HT-29 (cell line): ENCODE measurements at regions not wholly inside any gene's neighbourhood (a gene's known extent, or its start where the extent isn't known, plus 50 kb on each side); places are given as distances from the start of the nearest gene placed in this dataset.

Source experiments
- DNase-seq: peaks from one replicate; pipeline ENCODE4 v3.0.0-alpha.2; 2015; ENCODE audit warnings: low spot score

DNA sequence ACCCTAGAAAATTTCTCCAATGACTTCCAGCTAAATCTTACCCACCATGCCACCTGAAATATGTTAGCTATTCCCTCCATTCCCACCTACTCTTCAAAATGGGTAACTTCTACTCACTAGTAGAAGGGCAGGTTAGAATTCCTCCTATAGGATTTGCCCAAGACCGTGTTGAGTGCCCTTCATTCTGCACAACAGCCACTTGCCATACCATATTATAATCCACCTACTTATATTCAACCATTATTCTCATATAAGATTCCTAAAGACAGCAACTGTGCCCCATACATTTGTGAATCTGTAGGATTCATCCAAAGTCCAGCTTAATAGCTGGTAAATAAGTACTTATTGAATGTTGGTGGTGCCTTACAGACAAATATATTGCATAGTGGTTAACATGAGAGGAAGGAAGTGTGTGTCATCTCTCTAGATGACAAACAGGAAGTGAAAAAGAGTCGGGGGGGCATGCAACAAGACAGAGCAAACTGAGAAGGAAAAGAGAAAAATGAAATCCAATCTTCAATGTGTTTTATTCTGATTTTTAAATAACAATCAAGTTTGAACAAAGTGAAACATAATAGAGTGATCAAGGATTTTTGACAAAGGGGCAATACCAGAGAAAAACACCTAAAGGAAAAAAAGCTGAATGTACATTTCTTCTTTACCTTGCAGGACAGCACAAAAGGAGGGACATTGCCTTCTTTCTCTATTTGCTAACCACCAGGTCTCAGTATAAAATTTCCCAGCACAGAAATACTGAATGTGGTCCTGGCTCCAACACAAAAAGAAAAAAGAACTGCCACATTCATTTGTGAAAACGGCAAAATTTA, 389.3 kb upstream of the USP15 start:
- no peak for DNase-seq

DNA sequence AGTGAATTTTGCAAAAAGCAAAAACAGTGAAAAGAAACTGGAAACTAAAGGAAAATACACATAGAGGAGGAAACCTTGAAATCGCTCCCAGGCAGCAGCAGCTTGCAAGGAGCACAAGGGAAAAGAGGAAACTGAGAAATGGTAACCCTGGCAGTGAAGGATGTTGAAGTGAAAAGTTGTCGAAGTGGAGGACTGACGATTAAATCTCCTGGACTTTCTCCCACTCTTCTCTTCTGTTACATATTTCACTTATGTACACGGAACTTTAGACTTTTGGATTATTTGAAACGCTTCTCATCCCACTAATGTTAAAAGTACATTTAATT, 388.8 kb upstream of the USP15 start:
- DNase-seq: no peak

DNA sequence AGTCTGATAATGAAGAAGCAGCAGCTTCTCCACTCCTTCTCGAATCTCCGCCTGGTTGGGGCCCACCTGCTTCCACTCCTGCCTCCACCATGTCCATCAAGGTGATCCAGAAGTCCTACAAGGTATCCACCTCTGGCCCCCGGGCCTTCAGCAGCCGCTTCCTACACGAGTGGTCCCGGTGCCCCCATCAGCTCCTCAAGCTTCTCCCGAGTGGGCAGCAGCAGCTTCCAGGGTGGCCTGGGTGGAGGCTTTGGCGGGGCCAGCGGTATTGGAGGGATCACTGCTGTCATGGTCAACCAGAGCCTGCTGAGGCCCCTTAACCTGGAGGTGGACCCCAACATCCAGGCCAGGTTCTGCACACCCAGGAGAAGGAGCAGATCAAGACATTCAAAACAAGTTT, 381.0 kb upstream of the USP15 start:
- no peak for DNase-seq

DNA sequence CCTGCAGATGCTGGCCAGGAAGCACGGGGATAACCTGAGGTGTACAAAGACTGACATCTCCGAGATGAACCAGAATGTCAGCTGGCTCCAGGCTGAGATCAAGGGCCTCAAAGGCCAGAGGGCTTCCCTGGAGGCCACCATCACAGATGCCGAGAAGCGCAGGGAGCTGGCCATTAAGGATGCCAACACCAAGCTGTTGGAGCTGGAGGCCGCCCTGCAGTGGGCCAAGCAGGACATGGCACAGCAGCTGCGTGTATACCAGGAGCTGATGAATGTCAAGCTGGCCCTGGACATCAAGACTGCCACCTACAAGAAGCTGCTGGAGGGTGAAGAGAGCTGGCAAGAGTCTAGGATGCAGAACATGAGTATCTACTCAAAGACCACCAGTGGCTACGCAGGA, 380.0 kb upstream of the USP15 start:
- DNase-seq: no peak

GRCh38 chr12:61891632-61892031, 368.6 kb upstream of the USP15 start:
- no peak for DNase-seq

DNA sequence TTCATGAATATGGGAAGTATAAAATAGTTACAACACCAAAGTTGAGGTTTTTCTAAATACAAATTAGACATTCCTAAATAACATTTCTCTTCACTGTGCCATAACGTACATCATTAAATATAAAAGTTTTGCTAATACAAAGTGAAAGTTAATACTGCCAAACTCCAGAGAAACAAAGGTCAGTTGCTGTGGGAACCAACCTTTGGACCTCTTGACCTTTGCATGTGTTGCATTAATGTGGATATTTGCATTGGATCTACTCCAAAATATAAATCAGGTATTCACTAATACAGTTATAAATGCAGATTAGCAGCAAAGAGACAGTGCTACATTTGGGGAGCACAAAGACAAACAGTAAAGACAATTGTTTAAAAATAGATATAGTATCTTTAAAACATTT, 366.0 kb upstream of the USP15 start:
- DNase-seq: no peak

DNA sequence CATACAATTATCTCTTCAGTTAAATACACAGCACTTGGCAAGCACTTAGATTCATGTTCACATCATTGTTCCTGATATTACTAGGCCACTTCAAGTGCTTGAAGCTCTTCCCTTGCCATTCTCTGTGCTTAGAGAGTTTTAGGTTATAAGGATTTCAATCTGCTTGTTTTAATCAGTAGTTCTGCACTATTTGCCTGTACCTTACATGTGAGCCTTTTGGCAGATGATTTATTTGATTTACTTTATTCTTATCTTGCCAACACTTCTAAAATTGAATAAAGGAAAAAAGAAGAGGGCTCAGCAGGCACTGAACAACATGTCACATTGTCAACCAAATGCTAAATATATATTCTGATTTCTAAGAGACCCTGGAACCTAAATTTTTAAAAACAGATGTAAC, 363.8 kb upstream of the USP15 start:
- DNase-seq: no peak

DNA sequence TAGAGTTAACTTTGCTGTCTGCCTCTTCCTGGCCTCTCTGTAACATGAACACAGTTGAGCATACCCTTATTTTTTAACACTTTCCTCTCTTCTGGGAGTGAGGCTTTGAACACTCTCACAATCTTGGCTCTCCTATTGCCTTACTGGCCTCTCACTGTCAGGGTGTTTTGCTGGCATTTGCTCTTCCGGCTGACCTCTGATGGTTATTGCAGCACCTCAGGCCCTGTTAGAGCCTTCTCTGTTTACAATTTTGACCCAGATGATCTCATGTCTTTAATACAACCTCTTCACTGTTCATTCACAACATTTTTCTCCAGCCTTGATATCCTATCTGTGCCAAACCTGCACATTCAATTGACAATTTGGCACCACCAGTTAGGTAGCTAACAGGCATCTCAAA, 357.8 kb upstream of the USP15 start:
- no peak for DNase-seq

DNA sequence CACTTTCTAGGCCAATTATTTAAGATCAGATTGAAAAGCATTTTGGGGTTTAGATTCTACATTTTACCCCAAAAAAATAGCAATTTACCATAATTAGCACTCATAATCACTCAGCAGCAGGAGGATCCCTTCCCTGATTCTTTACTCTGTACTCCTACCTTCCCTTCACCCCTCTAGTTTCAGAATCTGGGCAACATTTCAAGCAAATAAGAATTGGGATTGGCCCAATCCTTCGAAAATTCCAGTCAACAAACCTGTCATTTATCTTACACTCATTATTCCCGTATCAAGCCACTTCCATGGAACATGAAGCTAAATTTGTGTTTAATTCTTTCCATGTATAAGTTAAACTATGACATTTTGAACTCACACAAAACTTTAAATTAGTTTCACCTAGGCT, 349.1 kb upstream of the USP15 start:
- no peak for DNase-seq

DNA sequence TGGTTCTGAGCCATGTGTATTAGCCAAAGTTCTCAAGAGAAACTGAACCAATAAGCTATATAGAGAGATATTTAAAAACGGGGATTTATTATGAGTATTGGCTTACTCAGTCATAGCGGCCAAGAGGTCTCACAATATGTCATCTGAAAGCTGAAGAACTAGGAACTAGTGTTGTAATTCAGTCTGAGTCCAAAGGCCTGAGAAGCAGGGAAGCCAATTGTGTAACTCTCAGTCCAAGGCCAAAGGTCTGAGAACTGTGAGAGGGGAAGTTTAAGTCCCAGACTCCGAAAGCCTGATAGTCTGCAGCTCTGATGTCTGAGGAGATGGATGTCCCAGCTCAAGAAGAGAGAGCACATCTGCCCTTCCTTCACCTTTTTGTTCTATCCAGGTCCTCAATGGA, 344.8 kb upstream of the USP15 start:
- DNase-seq: no peak

DNA sequence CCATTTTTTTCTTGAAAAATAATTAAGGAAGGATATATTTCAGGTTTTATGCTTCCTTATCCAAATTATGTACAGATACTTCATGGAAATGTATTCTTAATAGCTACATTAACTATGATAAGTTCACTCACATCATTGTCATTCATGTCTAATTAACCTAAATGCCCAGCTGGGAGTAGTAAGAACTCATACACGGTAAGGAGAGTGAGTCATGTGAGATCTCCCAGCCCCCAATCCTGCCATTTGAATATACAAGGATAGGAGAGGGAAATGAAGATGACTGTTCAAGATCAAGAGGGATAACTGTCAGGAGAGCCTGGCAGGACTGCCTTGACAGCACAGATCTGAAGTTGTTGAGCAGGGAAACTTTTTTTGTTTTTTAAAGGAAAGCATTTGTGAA, 343.4 kb upstream of the USP15 start:
- DNase-seq: no peak

DNA sequence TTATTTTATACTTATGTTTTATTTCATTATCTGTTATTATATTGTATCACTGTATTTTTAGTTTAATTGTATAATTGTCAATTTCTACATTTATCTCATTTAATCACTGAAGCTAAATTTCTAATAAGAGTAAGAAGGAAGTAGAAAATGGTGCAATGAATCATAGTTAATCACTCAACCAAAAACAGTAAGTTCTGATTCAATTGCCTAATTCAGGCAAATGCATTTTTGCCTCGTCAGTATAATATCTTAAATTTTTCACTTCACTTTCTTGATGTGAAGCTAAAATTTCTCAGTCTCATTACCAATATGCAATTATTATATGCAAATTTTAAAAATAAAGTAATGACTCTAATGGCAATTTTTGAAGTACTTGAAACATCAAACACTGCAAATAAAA, 340.5 kb upstream of the USP15 start:
- no peak for DNase-seq

- DNase-seq: no peak
Measured at GRCh38 chr12:61920230-61920629, 340.0 kb upstream of the USP15 start.

DNA sequence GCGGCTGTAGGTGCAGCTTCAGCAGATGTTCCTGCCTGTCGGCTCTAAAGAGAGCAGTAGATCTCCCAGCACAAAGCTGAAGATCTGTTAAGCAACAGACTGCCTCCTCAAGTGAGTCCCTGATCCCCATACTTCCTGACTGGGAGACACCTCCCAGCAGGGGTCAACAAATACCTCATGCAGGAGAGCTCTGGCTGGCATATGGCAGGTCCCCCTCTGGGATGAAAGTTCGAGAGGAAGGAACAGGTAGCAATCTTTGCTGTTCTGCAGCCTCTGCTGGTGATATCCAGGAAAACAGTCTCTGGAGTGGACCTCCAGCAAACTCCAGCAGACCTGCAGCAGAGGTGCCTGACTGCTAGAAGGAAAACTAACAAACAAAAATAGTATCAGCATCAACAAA, 337.1 kb upstream of the USP15 start:
- no peak for DNase-seq

GRCh38 chr12:61934564-61934963, 325.6 kb upstream of the USP15 start:
- no peak for DNase-seq

GRCh38 chr12:61939977-61940376, 320.2 kb upstream of the USP15 start:
- no peak for DNase-seq

DNA sequence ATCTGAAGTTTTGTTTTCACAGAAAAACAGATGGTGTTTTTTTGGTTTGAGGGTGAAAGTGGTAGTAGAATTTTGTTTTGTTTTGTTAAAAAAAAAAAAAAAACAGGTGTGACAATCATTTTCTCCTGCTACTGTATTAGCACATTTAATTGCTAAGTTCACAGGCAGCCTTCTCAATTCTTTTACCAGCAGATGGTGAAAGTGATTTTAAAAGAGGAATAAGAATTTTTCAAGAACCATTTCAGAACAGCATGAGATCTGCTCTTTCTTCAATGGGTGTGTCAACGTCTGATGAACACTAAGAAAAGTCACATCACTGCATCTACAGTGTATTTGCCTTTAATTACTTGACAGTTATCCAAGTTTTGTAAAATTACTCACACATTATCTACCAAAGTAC, 303.7 kb upstream of the USP15 start:
- DNase-seq: no peak

GRCh38 chr12:61974461-61974860, 285.7 kb upstream of the USP15 start:
- DNase-seq: no peak

- DNase-seq: no peak
Measured at GRCh38 chr12:61985830-61986229, 274.4 kb upstream of the USP15 start.

GRCh38 chr12:61987173-61987572, 273.0 kb upstream of the USP15 start:
- no peak for DNase-seq

- no peak for DNase-seq
Measured at GRCh38 chr12:61991661-61992060, 268.5 kb upstream of the USP15 start.

- DNase-seq: peak; percentile 51
Measured at GRCh38 chr12:61993734-61994345, 266.4 kb upstream of the USP15 start.

- no peak for DNase-seq
Measured at GRCh38 chr12:61996717-61997116, 263.5 kb upstream of the USP15 start.

GRCh38 chr12:61998791-61999190, 261.4 kb upstream of the USP15 start:
- no peak for DNase-seq
